Prostate gland (tissue), 2 donors: ENCODE measurements at regions not wholly inside any gene's neighbourhood (a gene's known extent, or its start where the extent isn't known, plus 50 kb on each side); places are given as distances from the start of the nearest gene placed in this dataset.

Experiments used
- DNase-seq: peaks from one replicate; pipeline ENCODE4 v3.0.0-alpha.2; 2019; ENCODE audit warnings: low spot score
- H3K27ac ChIP-seq, 2 donors: fragments of 200-600 bp; sonication (generic); 2 replicates each; pipeline ENCODE4 v1.5.1; 2017 to 2019
- H3K27me3 ChIP-seq: fragments of 200-600 bp; sonication (generic); replicated peaks from 2 replicates; pipeline ENCODE4 v1.5.1; 2019; ENCODE audit not compliant: insufficient read depth
- H3K36me3 ChIP-seq, 2 donors: fragments of 200-600 bp; sonication (generic); 1 replicate in 1 of 2; 2 replicates in 1 of 2; pipeline versions ENCODE4 v1.5.1 to v1.8.1; 2017 to 2019
- H3K4me1 ChIP-seq: fragments of 200-600 bp; sonication (generic); replicated peaks from 2 replicates; pipeline ENCODE4 v1.5.1; 2019
- H3K4me3 ChIP-seq, 2 donors: fragments of 200-600 bp; sonication (generic); 2 replicates each; pipeline ENCODE4 v1.5.1; 2017 to 2019
- H3K9me3 ChIP-seq: fragments of 200-600 bp; sonication (generic); 2 replicates; pipeline ENCODE4 v1.5.1; 2017
- POLR2A ChIP-seq: fragments of 450-650 bp; IDR thresholded peaks from one replicate; pipeline ENCODE4 v1.6.1; 2016; ENCODE audit warnings: antibody characterized with exemption, mild to moderate bottlenecking
- POLR2AphosphoS5 ChIP-seq: sonication (generic); formaldehyde crosslinking; IDR thresholded peaks from one replicate; pipeline ENCODE4 v1.6.1; 2017; ENCODE audit warnings: antibody characterized with exemption
- WGBS: methylation state at CpG from one replicate; pipeline ENCODE4 v1.1.5; 2018; 5-methylcytosine and 5-hydroxymethylcytosine counted together
- intact Hi-C: fragments of 100-400 bp; cut with DNase I; formaldehyde crosslinking; loops from one replicate; pipeline ENCODE4 v1.14.2; 2022
- TF ChIP-seq, protein P1 (sequence below), 4 experiments: fragments of 200-600 bp in 2 of 4; fragments of 450-650 bp in 2 of 4; sonication (generic) in 2 of 4; IDR thresholded peaks; 1 replicate in 3 of 4; 2 replicates in 1 of 4; pipeline ENCODE4 v1.5.1; 2016 to 2019; ENCODE audit warnings: antibody characterized with exemption in 4 of 4, mild to moderate bottlenecking in 2 of 4, moderate library complexity in 2 of 4

DNA sequence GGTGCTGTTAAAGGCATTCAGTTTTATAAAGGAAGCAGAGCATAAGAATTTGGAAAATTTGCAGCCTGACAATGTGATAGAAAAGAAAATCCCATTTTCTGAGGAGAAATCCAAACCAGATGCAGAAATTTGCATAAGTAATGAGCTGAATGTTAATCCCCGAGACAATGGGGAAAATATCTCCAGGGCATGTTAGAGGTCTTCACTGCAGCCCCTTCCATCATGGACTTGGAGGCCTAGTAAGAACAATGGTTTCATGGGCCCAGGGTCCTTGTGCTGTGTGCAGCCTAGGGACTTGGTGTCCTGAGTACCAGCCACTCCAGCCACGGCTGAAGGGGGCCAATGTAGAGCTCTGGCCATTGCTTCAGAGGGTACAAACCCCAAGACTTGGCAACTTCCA is 542.7 kb upstream of the NR3C2 start:
- no peak for DNase-seq
- no peaks in the 10 kb centered on the region for H3K4me1 ChIP-seq
- no peak overlapping the region for H3K4me3 ChIP-seq
- no peak overlapping the region for H3K27ac ChIP-seq
- TF ChIP-seq, protein P1, sequence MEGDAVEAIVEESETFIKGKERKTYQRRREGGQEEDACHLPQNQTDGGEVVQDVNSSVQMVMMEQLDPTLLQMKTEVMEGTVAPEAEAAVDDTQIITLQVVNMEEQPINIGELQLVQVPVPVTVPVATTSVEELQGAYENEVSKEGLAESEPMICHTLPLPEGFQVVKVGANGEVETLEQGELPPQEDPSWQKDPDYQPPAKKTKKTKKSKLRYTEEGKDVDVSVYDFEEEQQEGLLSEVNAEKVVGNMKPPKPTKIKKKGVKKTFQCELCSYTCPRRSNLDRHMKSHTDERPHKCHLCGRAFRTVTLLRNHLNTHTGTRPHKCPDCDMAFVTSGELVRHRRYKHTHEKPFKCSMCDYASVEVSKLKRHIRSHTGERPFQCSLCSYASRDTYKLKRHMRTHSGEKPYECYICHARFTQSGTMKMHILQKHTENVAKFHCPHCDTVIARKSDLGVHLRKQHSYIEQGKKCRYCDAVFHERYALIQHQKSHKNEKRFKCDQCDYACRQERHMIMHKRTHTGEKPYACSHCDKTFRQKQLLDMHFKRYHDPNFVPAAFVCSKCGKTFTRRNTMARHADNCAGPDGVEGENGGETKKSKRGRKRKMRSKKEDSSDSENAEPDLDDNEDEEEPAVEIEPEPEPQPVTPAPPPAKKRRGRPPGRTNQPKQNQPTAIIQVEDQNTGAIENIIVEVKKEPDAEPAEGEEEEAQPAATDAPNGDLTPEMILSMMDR (IDR thresholded peaks at IDR 0.05) = no peak
- TF ChIP-seq POLR2A (no peak), POLR2AphosphoS5 (no peak)
- no peaks in the 10 kb centered on the region for H3K36me3 ChIP-seq
- intact Hi-C loops = no loop called here
- no peaks in the 10 kb centered on the region for H3K9me3 ChIP-seq
- WGBS = 94% methylated on average over 2 of the region's 2 CpGs
- H3K27me3 ChIP-seq = no peaks in the 10 kb centered on the region

- 84% methylated on average over 4 of the region's 4 CpGs for WGBS
- Histone ChIP-seq H3K27me3 (no peaks in the 10 kb centered on the region), H3K27ac (no peak overlapping the region), H3K9me3 (no peaks in the 10 kb centered on the region), H3K4me1 (no peaks in the 10 kb centered on the region), H3K4me3 (no peak overlapping the region), H3K36me3 (no peaks in the 10 kb centered on the region)
- intact Hi-C loops = no loop called here
- no peak for TF ChIP-seq POLR2A
- TF ChIP-seq POLR2AphosphoS5 = no peak
- TF ChIP-seq, protein P1 (IDR thresholded peaks at IDR 0.05) = no peak
- no peak for DNase-seq
Observed at GRCh38 chr4:148982200-148982599, 540.0 kb upstream of the NR3C2 start.

DNA sequence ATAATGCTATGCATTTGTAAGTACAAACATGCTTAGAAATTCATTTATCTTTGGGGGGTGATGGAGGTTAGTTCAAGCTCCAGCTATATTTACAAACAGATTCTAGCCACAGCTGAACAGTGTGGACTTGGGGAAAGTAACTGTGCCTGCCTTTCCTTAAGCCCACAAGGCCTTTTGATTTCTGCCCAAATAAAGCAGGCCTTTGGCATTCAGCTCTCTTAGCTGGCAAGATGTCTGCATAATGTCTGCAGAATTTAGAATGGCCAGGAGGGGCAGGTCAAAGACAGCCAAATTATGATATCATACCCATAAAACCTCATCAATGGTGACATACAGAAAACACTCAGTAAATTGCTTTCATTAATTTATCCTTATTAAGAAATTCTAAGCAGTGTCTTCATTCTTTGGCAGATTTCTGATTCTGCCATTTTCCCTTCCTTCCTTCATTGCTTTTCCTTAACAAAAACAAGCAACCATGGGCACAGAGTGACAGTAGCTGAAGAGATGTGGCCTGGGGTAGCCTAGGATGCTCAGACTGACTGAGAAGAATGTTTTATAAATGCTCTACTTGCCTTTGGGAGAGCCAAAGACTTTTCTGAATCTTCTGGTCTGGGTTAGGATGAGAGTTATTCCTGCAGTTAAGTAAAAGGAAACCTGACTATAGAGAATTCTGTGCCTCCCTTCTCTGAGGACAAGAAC is 538.7 kb upstream of the NR3C2 start:
- DNase-seq = no peak
- Histone ChIP-seq H3K4me3 (no peak overlapping the region), H3K27me3 (no peaks in the 10 kb centered on the region), H3K9me3 (no peaks in the 10 kb centered on the region), H3K36me3 (no peaks in the 10 kb centered on the region), H3K27ac (no peak overlapping the region), H3K4me1 (no peaks in the 10 kb centered on the region)
- TF ChIP-seq POLR2AphosphoS5 (no peak), POLR2A (no peak)
- TF ChIP-seq, protein P1 (IDR thresholded peaks at IDR 0.05) = no peak
- intact Hi-C loops = no loop called here

DNA sequence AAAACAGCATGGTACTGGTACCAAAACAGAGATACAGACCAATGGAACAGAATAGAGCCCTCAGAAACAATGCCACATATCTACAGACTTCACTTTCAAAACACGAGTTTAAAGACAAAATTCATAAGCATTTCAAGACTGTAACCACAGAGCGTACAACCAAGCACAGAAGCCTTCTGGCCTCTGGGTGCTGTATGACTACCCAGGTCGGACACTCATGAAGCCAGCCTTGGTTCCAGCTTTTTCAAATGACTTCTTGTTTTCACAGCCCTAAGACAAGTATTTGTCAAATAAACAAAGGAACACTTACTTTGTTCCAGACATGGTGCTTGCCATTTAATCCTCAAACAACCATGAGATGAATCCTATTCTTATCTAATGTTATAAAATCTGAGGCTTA is 536.1 kb upstream of the NR3C2 start:
- TF ChIP-seq POLR2AphosphoS5 (no peak), POLR2A (no peak)
- TF ChIP-seq, protein P1 (IDR thresholded peaks at IDR 0.05) = no peak
- intact Hi-C loops = no loop called here
- H3K4me3 ChIP-seq = no peak overlapping the region
- H3K36me3 ChIP-seq = no peaks in the 10 kb centered on the region
- no peaks in the 10 kb centered on the region for H3K27me3 ChIP-seq
- 78% methylated on average over 3 of the region's 3 CpGs for WGBS
- no peak overlapping the region for H3K27ac ChIP-seq
- H3K9me3 ChIP-seq = no peaks in the 10 kb centered on the region
- H3K4me1 ChIP-seq = no peaks in the 10 kb centered on the region
- DNase-seq = no peak

GRCh38 chr4:148975464-148975863 is 533.2 kb upstream of the NR3C2 start:
- Histone ChIP-seq H3K4me3 (no peak overlapping the region), H3K9me3 (no peaks in the 10 kb centered on the region), H3K27me3 (no peaks in the 10 kb centered on the region), H3K27ac (no peak overlapping the region), H3K4me1 (no peaks in the 10 kb centered on the region), H3K36me3 (no peaks in the 10 kb centered on the region)
- no peak for DNase-seq
- intact Hi-C loops = no loop called here
- 64% methylated on average over 1 of the region's 1 CpG for whole genome bisulfite sequencing
- TF ChIP-seq POLR2AphosphoS5 (no peak), POLR2A (no peak)
- TF ChIP-seq, protein P1 (IDR thresholded peaks at IDR 0.05) = no peak
